HL-60 (cell line): ENCODE measurements at regions not wholly inside any gene's neighbourhood (a gene's known extent, or its start where the extent isn't known, plus 50 kb on each side); places are given as distances from the start of the nearest gene placed in this dataset.

Experiments
- CTCF ChIP-seq: IDR thresholded peaks from one replicate; pipeline ENCODE4 v1.5.1; 2011; ENCODE audit warnings: low read length, control low read depth, inconsistent platforms; ENCODE audit not compliant: insufficient read depth
- REST ChIP-seq: IDR thresholded peaks from 2 replicates; pipeline ENCODE4 v1.6.1; 2012; ENCODE audit warnings: low read depth; ENCODE audit not compliant: insufficient replicate concordance

- TF ChIP-seq CTCF = no peak
- no peak for TF ChIP-seq REST
Observed at GRCh38 chr3:27044931-27045481, 324.2 kb downstream of the NEK10 start.
